ENCODE measurements at regions not wholly inside any gene's neighbourhood (a gene's known extent, or its start where the extent isn't known, plus 50 kb on each side); places are given as distances from the start of the nearest gene placed in this dataset.
"Not testable (repeated sequence)": the region's sequence is repeated elsewhere in the genome, so short reads cannot be mapped to it uniquely, and the experiment has no call there.

DNA sequence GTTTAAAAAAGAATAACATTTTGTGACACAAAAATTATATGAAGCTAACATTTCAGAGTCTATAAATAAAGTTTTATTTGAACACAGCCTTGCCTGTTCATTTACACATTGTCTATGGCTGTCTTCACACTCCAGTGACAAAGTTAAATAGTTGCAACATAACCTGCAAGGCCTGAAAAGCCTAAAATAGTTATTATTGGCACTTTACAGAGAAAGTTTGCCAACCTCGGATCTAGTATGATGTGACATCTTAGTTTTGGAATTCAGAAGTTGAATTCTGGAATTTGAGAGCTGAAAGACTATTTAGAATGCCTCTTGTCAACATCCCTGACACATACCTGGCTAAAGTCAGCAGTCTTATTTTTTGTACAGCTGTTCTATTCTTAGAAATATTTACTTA lies 68.3 kb downstream of the DYRK2 start:
- H3K36me3 Mint-ChIP-seq (ENCODE audit: low read depth) = peaks cover 15% of the 10 kb centered on the region
- DNase-seq = no peak
- peaks cover 63% of the 10 kb centered on the region for H3K4me1 Mint-ChIP-seq
- peaks cover 17% of the 10 kb centered on the region for H3K9me3 Mint-ChIP-seq
- H3K27ac Mint-ChIP-seq = peak overlapping the region; percentile 97
- no peak overlapping the region for H3K4me3 Mint-ChIP-seq
- TF ChIP-seq, protein P1, sequence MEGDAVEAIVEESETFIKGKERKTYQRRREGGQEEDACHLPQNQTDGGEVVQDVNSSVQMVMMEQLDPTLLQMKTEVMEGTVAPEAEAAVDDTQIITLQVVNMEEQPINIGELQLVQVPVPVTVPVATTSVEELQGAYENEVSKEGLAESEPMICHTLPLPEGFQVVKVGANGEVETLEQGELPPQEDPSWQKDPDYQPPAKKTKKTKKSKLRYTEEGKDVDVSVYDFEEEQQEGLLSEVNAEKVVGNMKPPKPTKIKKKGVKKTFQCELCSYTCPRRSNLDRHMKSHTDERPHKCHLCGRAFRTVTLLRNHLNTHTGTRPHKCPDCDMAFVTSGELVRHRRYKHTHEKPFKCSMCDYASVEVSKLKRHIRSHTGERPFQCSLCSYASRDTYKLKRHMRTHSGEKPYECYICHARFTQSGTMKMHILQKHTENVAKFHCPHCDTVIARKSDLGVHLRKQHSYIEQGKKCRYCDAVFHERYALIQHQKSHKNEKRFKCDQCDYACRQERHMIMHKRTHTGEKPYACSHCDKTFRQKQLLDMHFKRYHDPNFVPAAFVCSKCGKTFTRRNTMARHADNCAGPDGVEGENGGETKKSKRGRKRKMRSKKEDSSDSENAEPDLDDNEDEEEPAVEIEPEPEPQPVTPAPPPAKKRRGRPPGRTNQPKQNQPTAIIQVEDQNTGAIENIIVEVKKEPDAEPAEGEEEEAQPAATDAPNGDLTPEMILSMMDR (IDR thresholded peaks at IDR 0.05) = no peak
- peaks cover 3% of the 10 kb centered on the region for H3K27me3 Mint-ChIP-seq (ENCODE audit: low read depth, poor library complexity)

DNA sequence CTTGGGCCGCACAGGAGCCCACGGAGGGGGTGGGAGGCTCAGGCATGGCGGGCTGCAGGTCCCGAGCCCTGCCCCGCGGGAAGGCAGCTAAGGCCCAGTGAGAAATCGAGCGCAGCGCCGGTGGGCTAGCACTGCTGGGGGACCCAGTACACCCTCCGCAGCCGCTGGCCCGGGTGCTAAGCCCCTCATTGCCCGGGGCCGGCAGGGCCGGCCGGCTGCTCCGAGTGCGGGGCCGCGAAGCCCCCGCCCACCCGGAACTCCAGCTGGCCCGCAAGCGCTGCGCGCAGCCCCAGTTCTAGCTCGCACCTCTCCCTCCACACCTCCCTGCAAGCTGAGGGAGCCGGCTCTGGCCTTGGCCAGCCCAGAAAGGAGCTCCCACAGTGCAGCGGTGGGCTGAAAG lies 70.8 kb downstream of the DYRK2 start:
- H3K4me3 Mint-ChIP-seq; H3K27me3 Mint-ChIP-seq (ENCODE audit: low read depth, poor library complexity); DNase-seq; H3K27ac Mint-ChIP-seq: not testable (repeated sequence)
- Mint-ChIP-seq H3K4me1 (peaks cover 54% of the 10 kb centered on the region), H3K9me3 (peaks cover 12% of the 10 kb centered on the region), H3K36me3 (ENCODE audit: low read depth) (peaks cover 10% of the 10 kb centered on the region)

- TF ChIP-seq, protein P1 (IDR thresholded peaks at IDR 0.05) = no peak
- no peaks in the 10 kb centered on the region for H3K27me3 Mint-ChIP-seq (ENCODE audit: low read depth, poor library complexity)
- peak; percentile 23 for DNase-seq
- H3K27ac Mint-ChIP-seq = peak overlapping the region; percentile 86
- H3K4me1 Mint-ChIP-seq = peaks cover 43% of the 10 kb centered on the region
- H3K36me3 Mint-ChIP-seq (ENCODE audit: low read depth) = peaks cover 6% of the 10 kb centered on the region
- peaks cover 8% of the 10 kb centered on the region for H3K9me3 Mint-ChIP-seq
- H3K4me3 Mint-ChIP-seq = no peak overlapping the region
Observed at GRCh38 chr12:67720351-67720856, 71.9 kb downstream of the DYRK2 start.

DNA sequence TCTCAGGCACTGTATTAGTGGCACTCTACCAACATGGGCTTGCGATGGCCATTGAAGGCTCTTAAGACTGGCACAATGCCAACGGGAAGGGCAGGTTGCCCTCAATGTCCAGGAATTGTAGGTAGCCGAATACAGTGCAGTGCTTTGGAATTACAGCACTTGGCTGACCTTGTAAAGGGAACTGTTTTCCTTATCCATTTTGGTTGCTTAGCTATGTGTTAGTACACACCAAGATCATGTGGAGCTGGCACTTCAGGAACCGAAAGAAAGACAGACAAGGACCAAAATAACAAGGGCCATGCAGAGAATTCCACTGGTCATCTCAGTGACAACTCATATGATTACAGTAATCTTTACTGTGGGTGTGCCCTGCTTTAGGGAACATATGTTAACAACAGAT lies 72.7 kb downstream of the DYRK2 start:
- TF ChIP-seq, protein P1 (IDR thresholded peaks at IDR 0.05) = no peak
- Mint-ChIP-seq H3K27ac (peak overlapping the region; percentile 83), H3K36me3 (ENCODE audit: low read depth) (peaks cover 6% of the 10 kb centered on the region), H3K4me3 (no peak overlapping the region), H3K4me1 (peaks cover 34% of the 10 kb centered on the region), H3K27me3 (ENCODE audit: low read depth, poor library complexity) (no peaks in the 10 kb centered on the region), H3K9me3 (peaks cover 8% of the 10 kb centered on the region)
- DNase-seq = no peak

DNA sequence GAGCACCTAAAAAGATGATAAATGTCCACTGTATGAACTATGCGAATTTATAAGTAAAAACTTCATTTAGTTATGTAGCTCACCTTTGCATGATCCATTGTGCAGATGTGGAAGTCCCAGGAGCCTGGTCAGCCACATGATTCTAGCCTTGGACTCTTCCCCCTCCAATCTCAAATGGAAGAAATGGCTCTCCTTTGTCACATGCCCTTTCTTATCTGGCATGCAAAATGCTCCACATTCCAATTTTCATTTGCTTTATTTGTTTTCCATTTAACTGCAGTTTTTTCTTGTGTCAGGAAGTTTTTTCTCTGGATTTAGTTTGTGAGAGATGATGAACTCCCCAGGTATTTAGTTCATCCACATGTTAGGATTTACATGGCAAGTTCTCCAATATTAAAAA lies 73.8 kb downstream of the DYRK2 start:
- Mint-ChIP-seq H3K9me3 (peaks cover 8% of the 10 kb centered on the region), H3K4me3 (no peak overlapping the region), H3K27me3 (ENCODE audit: low read depth, poor library complexity) (no peaks in the 10 kb centered on the region), H3K4me1 (peaks cover 29% of the 10 kb centered on the region), H3K36me3 (ENCODE audit: low read depth) (peaks cover 6% of the 10 kb centered on the region), H3K27ac (no peak overlapping the region)
- TF ChIP-seq, protein P1 (IDR thresholded peaks at IDR 0.05) = no peak
- DNase-seq = no peak

GRCh38 chr12:67726868-67727267 lies 78.3 kb downstream of the DYRK2 start:
- Mint-ChIP-seq H3K9me3 (peaks cover 2% of the 10 kb centered on the region), H3K27ac (no peak overlapping the region), H3K4me1 (peaks cover 7% of the 10 kb centered on the region), H3K4me3 (no peak overlapping the region), H3K36me3 (ENCODE audit: low read depth) (no peaks in the 10 kb centered on the region), H3K27me3 (ENCODE audit: low read depth, poor library complexity) (no peaks in the 10 kb centered on the region)
- TF ChIP-seq, protein P1 (IDR thresholded peaks at IDR 0.05) = no peak
- no peak for DNase-seq

All from nephron progenitor cell (in vitro differentiated cells).